ENCODE measurements at regions not wholly inside any gene's neighbourhood (a gene's known extent, or its start where the extent isn't known, plus 50 kb on each side); places are given as distances from the start of the nearest gene placed in this dataset.

DNA sequence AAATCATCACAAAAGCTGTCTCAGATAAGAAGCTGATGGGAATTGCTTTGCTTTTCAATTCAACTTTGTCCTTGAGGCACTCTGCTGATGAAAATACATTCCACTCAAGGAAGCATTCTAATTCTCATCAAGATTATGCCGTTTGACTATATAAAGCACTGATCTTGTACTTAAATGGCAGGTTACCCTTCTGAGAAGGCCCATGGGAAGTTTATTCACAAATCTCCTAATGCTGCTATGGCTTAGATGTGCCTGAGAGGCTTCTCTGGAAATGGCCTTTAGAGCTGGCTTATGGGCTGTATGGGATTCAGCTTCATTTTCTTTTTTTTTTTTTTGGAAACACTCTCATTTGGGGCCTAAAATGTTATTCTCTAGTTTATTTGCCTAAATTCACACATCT is 69.7 kb upstream of the ARNT2 start:
- no peak overlapping the region for H3K4me3 ChIP-seq (ENCODE audit: control insufficient read depth, low read depth, low read length)
- TF ChIP-seq, protein P1, sequence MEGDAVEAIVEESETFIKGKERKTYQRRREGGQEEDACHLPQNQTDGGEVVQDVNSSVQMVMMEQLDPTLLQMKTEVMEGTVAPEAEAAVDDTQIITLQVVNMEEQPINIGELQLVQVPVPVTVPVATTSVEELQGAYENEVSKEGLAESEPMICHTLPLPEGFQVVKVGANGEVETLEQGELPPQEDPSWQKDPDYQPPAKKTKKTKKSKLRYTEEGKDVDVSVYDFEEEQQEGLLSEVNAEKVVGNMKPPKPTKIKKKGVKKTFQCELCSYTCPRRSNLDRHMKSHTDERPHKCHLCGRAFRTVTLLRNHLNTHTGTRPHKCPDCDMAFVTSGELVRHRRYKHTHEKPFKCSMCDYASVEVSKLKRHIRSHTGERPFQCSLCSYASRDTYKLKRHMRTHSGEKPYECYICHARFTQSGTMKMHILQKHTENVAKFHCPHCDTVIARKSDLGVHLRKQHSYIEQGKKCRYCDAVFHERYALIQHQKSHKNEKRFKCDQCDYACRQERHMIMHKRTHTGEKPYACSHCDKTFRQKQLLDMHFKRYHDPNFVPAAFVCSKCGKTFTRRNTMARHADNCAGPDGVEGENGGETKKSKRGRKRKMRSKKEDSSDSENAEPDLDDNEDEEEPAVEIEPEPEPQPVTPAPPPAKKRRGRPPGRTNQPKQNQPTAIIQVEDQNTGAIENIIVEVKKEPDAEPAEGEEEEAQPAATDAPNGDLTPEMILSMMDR (conservative IDR thresholded peaks at IDR 0.05; ENCODE audit: control insufficient read depth, insufficient read depth, low read depth, low read length), result no peak
- DNase-seq (ENCODE audit: low read depth), result no peak

DNA sequence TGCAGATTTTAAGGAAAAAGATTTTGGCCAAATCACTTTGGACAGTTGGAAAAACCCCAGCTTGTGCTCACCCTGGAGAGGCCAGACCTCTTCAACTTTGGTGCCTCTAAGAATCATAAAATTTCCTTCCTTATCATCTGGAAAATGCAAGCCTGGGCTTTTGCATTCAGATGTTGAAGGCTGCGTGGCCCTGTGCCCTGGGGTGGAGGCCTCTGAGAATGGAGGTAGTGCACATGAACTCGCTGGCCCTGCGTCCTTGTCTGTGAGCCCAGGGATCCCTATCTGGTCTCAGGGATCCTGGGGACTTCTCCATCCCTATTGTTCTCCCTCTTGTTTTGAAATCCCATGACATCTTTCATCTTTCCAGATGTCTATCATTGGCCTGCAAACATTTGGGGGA is 64.6 kb upstream of the ARNT2 start:
- TF ChIP-seq, protein P1 (conservative IDR thresholded peaks at IDR 0.05; ENCODE audit: control insufficient read depth, insufficient read depth, low read depth, low read length), result no peak
- no peak for DNase-seq (ENCODE audit: low read depth)
- no peak overlapping the region for H3K4me3 ChIP-seq (ENCODE audit: control insufficient read depth, low read depth, low read length)

DNA sequence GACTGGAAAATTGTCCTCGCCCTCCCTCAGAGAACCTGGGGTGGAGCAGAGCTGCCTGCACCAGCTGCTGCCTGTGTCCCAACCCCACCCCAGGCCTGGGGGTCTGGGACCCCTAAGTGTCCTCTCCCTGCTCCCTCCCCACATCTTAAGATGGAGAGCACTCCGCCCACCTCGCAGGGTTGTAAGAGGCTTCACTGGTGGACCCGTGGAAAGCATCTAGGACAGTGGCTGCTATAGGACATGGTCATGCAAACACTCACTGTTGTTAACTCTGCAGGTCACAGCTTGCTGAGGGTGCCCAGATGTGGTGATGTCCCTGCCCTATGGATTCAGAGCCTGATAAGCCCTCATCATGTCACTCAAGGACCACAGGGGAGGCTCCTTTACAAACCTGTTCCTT is 62.0 kb upstream of the ARNT2 start:
- no peak overlapping the region for H3K4me3 ChIP-seq (ENCODE audit: control insufficient read depth, low read depth, low read length)
- TF ChIP-seq, protein P1 (conservative IDR thresholded peaks at IDR 0.05; ENCODE audit: control insufficient read depth, insufficient read depth, low read depth, low read length), result no peak
- no peak for DNase-seq (ENCODE audit: low read depth)

DNA sequence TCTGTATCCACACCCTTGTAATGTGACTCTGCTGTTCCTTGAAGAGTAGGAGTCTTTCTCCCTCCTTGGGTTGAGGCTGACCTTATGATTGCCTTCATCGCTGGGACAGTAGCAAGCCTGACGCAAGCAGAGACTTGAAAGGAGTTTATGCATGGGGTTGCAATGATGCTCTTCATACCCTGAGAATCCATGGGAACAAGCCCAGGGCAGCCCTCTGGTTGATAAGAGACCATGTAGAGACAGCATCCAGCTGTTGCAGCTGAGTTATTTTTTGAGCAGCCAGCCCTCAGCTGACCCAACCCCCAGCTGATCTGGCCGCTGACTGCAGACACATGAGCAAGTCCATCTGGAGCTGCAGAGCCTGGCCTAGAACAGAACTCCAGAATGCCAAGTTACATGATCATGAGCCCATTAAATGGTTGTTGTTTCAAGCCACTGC is 60.6 kb upstream of the ARNT2 start:
- no peak overlapping the region for H3K4me3 ChIP-seq (ENCODE audit: control insufficient read depth, low read depth, low read length)
- TF ChIP-seq, protein P1 (conservative IDR thresholded peaks at IDR 0.05; ENCODE audit: control insufficient read depth, insufficient read depth, low read depth, low read length), result no peak
- DNase-seq (ENCODE audit: low read depth), result no peak

DNA sequence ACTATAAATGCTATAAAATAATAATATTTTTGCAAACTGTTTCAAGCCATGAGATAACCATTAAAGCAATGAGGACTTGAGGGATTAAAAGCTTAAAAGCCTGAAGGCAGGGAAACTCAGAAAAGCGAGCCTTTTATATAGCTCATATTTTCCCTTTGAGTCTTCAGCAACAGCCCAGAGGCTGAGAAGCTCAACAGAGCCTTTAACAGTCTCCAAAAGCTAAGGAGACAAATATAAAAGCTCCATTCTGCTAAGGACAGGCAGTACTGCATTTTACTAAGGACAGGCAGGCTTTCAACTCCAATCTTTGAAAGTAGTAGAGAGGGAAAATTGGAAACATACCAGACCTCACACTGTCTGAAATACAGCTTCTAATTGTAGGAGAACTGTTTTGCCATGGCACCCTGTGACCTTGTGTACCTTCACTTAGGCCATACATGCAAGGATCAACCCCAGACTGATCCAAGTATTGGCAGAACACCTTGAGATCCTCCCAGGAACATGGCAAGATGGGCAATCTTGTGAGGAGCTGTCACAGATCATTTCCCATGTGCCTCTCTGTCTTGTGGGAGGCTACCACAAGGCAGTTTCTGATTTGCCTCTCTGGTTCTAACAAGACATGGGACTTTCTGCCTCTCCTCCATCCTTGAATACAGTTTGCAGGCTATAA is 53.1 kb upstream of the ARNT2 start:
- TF ChIP-seq, protein P1 (conservative IDR thresholded peaks at IDR 0.05; ENCODE audit: control insufficient read depth, insufficient read depth, low read depth, low read length), result no peak
- no peak overlapping the region for H3K4me3 ChIP-seq (ENCODE audit: control insufficient read depth, low read depth, low read length)
- no peak for DNase-seq (ENCODE audit: low read depth)
